Choroid plexus epithelial cell (primary cell): ENCODE measurements at regions not wholly inside any gene's neighbourhood (a gene's known extent, or its start where the extent isn't known, plus 50 kb on each side); places are given as distances from the start of the nearest gene placed in this dataset.

Experiments
- DNase-seq: peaks from one replicate; pipeline ENCODE4 v3.0.0-alpha.2; 2010; ENCODE audit warnings: low read depth
- H3K4me3 ChIP-seq: 2 replicates; pipeline ENCODE4 v1.5.1; 2011; ENCODE audit warnings: low read depth, mild to moderate bottlenecking, control low read depth, low read length, moderate library complexity
- CTCF ChIP-seq: conservative IDR thresholded peaks from 2 replicates; pipeline ENCODE4 v1.5.1; 2011; ENCODE audit warnings: low read depth, mild to moderate bottlenecking, control low read depth, inconsistent platforms, low read length, moderate library complexity

- no peak for DNase-seq
- no peak overlapping the region for H3K4me3 ChIP-seq
- no peak for TF ChIP-seq CTCF
Measured at GRCh38 chr13:50195045-50195444, 179.8 kb downstream of the KCNRG start.

GRCh38 chr13:50196118-50196517, 180.9 kb downstream of the KCNRG start:
- no peak for TF ChIP-seq CTCF
- H3K4me3 ChIP-seq: no peak overlapping the region
- no peak for DNase-seq

DNA sequence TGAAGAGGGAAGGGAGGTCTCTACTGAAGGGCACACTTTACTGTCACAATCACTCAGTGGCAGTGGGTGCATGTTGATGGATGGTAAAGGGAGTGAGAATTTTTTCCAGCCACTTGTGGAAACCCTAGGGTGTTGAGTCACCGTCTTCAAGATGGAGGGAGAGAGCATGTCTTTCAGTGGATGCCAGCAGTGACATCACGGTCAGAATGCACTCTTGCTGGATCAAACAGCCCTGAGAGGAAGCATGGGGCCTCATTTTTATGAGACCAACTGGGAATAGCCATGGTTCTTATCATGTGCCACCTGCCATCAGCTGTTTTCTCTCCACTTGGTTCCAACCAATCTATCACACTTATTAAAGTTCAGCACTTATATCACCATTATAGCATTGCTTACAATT, 182.5 kb downstream of the KCNRG start:
- DNase-seq: no peak
- no peak overlapping the region for H3K4me3 ChIP-seq
- no peak for TF ChIP-seq CTCF

DNA sequence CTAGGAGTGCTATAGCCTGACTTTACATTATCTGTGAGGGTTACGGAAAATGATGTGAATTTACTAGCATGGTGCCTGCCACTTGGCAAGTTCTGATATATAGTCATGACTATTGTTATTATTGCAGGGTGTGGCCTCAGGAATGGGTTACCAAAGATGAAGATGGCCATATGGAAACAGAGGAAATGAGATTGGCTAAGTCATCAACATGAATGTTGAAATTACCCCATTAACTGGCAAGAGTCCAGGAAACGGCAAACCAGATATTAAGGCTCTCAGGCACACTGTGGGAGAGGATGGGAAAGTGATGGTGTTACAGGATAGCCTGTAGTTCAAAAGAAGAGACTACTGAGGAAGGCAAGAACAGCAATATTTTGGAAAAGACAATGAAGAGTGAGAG, 183.3 kb downstream of the KCNRG start:
- no peak for TF ChIP-seq CTCF
- H3K4me3 ChIP-seq: no peak overlapping the region
- peak; percentile 76 for DNase-seq

- no peak for DNase-seq
- no peak overlapping the region for H3K4me3 ChIP-seq
- TF ChIP-seq CTCF: no peak
Measured at GRCh38 chr13:50200569-50200968, 185.3 kb downstream of the KCNRG start.

- H3K4me3 ChIP-seq: no peak overlapping the region
- no peak for TF ChIP-seq CTCF
Measured at GRCh38 chr13:50200988-50201387, 185.7 kb downstream of the KCNRG start.

DNA sequence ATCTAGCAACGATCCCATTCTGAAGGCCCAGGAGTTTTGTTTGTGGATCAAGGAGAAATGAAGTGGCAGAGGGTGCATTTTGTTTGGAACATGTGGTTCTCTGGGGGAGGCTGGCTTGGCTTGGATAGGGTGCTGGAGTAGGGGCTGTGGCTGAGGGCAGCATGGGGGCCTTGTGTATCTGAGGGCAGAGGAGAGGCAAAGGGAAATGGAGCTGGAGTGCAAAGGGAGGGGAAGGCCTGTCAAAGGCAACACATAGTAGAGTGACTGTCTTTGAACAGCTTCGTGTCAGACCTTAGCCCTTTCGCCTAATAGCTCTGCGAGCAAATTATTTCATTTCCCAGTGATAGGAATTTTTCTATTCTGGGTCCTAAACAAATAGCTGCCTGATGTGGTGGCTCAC, 187.2 kb downstream of the KCNRG start:
- TF ChIP-seq CTCF: no peak
- no peak for DNase-seq

More at GRCh38 chr13:50200988-50201387, 185.7 kb downstream of the KCNRG start:
- DNase-seq: peak; percentile 29

More for the DNA sequence above, 187.2 kb downstream of the KCNRG start:
- H3K4me3 ChIP-seq: no peak overlapping the region
